ENCODE measurements at regions not wholly inside any gene's neighbourhood (a gene's known extent, or its start where the extent isn't known, plus 50 kb on each side); places are given as distances from the start of the nearest gene placed in this dataset.

- TF ChIP-seq POU6F1 (CRISPR knock-in tag; IDR thresholded peaks at IDR 0.05; ENCODE audit: borderline replicate concordance, low read depth) (no peak), ZNF70 (CRISPR knock-in tag; IDR thresholded peaks at IDR 0.05) (no peak), RARB (CRISPR knock-in tag; IDR thresholded peaks at IDR 0.05) (no peak), OSR1 (CRISPR knock-in tag; IDR thresholded peaks at IDR 0.05) (no peak), ZFP30 (CRISPR knock-in tag; IDR thresholded peaks at IDR 0.05) (no peak), ZNF565 (CRISPR knock-in tag; conservative IDR thresholded peaks at IDR 0.05; ENCODE audit: low read depth) (no peak), ZC3H10 (CRISPR knock-in tag; IDR thresholded peaks at IDR 0.05) (no peak), PATZ1 (CRISPR knock-in tag; IDR thresholded peaks at IDR 0.05; ENCODE audit: borderline replicate concordance) (no peak), ISL1 (CRISPR knock-in tag; IDR thresholded peaks at IDR 0.05) (no peak), CREB5 (CRISPR knock-in tag; IDR thresholded peaks at IDR 0.05; ENCODE audit: low read depth) (no peak), ZFP3 (CRISPR knock-in tag; IDR thresholded peaks at IDR 0.05) (no peak), SNAI2 (CRISPR knock-in tag; IDR thresholded peaks at IDR 0.05) (no peak), TCF4 (CRISPR knock-in tag; IDR thresholded peaks at IDR 0.05; ENCODE audit: borderline replicate concordance) (no peak)
These were observed 243.7 kb downstream of the SMAD2 start for GRCh38 chr18:47686806-47687205.
